ENCODE measurements at regions not wholly inside any gene's neighbourhood (a gene's known extent, or its start where the extent isn't known, plus 50 kb on each side); places are given as distances from the start of the nearest gene placed in this dataset.

DNA sequence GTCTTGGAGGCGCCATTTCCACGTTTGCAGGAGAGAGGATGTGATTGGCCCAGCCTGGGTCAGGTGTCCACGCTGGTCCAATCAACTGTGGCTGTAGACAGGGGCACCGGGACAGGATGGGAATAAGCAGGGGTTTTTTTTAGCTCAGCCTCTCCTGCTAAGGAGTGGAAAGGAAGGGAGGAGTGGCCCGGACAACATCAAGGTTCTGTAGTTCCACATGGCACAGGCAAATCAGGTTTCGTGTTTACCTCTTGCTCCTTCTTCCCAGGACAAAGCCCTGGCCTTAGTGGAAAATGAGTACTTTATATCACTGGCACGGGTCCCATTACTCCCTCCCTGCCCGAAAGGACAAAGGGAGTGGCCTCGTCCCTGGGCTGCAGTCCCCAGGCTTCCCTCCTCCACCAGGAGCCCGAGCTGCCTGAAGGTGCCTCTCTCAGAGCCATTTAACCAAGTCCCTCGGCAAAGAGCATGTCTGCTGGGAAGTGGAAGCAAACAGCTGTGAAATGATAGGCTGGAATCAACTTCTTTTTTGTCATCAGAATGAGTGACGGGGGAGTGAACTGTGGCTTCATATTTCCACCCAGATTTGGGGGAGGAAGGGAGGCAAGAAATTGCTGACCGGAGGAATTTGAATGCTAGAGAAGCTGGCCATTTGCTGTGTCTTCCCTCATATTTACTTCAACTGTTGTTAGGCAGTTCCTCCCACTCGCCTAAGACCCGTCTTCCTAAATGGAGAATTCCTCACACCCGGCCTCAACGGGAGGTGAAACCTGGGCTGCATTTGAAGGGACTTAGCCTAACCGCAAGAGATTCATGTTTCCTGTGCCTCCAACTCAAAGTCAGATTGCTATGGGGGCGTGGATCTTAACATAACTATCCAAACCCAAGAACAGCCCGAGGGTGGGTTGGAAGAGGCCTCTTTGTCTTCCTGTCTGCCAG is 84.9 kb upstream of the SLC44A3 start:
- no peak for DNase-seq

DNA sequence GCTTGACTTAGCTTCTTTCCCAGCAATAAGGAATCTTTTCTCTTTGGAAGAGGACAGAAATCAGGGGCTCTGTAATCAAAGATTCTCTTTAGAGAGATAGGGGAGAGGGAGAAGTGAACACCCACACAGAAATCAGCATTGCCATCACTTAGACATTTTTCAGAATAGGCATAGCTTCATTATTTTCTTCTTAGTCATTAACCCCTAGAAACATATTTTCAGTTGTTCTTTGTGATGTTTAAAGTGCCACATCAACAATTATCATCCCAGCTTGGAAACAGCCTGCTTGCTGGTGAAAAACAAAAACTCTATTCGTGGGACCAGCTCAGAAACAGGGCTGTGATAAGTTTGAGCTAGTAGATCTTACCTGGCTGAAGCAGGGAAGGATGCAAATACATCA is 88.3 kb upstream of the SLC44A3 start:
- DNase-seq, result no peak

DNA sequence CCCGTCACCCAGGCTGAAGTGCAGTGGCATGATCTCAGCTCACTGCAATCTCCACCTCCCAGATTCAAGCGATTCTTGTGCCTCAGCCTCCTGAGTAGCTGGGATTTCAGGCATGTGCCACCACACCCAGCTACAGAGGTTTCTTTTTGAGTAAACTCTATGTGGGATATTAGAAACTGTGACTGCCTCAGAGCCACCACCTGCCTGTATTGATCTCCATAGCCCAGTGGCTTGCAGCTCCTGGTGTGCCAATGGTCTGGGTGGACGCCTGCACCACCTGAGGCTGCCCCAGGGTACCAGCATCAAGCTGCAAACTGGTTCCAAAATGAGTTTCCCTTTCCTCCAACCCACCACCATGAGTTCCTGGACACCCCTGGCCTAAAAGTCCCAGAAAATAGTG is 89.7 kb upstream of the SLC44A3 start:
- DNase-seq, result no peak

DNA sequence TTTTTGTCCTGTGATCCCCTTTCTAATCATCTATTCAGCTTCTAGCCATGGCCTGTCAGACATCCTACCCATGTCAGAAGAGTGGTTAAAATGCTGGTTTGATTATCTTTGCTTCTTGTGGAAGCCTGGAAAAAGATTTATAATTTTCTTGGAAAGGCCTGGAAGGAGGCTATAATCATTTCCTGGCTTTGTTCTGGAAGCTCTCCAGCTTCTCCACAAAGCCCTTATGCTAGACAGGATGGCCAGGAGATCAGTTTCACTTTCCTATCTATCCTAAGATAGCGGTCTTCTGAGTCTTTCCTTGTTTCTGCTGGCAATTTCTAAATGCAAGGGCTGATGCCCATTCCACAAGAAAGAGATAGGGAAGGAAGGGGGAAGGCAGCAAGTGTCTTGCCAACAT is 90.9 kb upstream of the SLC44A3 start:
- no peak for DNase-seq

DNA sequence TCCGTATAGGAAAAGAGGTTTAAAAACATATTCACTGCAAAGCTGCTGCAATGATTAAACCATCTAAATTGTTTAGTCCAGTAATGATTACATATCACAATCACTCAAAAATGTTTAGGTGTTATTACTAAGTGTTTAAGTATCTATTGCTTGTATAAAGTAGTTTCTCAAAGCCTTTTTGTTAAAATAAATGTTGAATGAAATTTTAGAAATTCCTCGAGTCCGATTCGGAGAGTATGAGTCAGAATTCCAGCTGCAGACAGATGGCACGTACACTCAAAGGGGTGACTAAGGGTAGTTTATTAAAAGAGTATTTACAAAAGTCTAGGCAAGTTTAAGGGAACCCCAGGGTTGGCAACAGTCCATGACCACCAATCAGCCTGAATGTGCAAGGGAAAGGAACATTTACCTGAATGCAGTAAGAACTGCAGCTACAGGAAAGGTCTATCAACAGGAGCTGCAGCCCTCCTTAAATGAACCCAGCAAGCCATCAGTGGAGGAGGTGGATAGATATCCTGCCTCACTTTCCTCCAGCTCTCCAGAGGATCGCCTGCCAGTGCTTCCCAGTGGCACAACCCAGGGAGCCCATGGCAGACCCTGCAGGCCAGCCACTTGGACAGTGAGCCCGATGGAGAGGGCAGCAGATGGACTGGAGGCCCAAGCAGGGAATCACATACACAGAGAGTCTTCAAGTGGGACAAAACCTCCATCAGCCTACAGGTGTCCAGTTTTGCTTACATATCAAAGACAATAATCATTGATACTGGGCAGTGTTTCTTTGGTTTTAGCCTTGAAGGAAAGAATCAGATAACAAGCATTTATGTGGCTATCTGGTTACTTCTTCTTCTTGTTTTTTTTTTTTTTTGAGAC is 92.1 kb upstream of the SLC44A3 start:
- no peak for DNase-seq

DNA sequence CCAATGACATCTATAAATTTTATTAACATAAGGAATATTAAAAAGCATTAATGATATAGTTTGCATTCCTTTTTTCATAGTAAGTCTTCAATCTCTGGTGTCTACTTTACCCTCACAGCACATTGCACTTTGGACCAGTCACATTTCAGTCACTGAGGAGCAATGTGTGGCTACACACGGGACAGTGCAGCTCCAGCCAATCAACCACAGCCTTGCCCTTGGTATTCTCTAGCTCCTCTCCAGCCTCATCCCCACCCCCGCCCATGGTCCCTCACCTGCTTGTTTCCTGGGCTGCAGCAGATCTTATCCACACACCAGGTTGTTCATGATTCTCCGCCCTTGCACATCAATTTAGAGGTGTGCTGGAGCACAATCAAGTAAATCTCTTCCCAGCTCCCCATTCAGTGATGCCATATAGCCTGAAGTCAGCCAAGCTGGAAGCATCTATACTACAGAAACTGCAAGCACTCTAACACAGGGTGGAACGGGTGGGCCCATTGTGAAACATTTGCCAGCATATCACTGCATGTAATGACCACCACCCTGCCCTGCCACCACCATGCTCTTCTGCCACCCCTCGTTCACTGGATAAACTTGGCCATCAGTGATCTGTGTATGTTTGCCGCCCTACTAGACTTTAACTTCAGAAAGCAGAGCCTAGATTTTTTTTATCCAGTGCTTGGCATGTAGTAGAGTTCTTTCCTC is 93.0 kb upstream of the SLC44A3 start:
- no peak for DNase-seq

DNA sequence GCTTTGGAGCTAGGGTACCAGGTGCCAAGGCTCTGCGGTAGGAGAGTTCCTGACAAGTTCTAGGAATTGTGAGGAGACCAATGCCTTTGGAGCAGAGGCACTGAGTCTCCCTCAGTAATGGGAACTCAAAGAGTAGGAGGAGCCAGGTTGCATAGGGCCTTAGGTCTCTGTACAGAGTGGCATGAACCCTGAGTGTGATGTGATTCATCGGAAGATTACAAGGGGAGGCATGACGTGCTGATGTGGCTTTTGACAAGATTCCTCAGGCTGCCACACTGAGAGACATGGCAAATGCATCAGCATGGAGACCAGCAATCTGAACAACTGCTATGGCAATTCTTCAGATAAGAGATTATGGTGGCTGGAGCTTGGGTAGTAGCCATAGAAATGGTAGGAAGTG is 94.6 kb upstream of the SLC44A3 start:
- no peak for DNase-seq

DNA sequence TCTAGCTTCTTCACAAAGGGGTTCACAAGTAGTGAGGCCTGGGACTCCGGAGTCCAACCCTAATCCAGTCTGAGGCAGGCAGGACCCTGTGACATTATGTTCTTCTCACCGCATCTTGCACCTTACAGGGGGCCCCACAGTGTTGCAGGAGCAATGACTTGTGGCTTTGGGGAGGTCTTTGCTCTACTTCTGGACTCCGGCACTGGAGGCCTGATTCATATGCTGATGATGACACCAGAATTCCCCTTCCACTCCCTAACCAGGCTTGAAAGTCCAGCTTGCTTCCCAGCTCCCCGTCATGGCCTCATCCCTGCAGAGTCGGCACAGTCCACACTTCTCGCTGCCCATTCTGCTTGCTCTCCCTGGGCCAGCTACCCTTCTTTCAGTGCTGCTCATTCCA is 96.3 kb upstream of the SLC44A3 start:
- DNase-seq, result no peak

DNA sequence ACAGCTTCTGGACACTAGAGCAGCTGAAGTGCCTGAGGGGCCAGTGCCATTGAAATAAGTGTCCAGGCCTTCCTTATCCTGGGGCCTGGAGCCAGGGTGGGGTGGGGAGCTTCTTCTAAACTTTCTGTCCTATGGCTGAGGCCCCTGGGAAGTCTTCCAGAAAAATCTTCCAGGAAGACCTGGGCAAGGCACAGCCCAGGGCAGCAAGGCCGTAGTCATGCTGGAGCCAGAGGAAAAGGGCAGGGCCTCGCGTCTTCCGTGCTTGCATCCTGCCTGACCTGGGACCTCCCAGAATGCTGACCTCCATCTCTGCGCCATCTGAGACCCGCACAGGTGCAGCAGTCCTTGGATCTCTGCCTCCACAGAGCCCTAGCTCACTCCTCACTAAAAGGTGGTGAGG is 96.7 kb upstream of the SLC44A3 start:
- DNase-seq, result no peak

DNA sequence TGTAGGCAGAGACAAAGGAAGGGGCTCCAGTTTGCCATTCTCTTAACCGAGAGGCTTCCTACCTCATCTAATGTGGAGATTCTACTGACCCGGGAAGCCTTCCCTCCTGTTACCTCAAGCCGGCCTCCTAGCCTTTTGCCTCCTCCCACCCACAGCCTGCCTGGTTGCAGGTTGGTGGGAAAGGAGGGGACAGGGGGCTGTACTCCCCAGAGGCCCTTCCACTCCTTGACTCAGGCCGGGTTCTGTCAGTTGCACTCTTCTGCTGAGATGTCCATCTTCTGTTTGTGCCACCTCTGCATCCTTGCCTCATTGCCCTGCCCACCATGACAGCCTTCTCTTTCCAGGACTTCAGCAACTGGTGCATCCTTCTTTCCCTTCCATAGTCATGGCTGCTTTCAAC is 98.0 kb upstream of the SLC44A3 start:
- DNase-seq, result no peak

DNA sequence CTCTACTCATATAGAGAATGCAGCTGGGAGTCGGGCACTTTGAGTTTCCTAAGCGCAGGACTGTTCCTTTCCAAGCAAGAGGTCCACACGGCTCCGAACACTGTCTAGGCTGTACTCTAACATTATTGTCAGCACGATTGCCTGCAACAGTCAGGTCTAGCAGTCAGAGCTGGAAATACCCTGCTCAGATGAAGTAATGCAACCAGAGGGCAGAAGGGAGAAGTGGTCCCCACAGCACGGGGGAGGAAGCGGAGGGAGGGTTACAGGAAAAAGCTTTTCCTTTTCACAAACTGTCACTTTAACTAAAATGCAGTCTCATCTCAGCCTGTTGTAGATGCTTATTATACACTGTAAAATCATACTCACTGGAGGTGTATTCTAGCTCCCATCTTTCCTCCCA is 98.9 kb upstream of the SLC44A3 start:
- no peak for DNase-seq

DNA sequence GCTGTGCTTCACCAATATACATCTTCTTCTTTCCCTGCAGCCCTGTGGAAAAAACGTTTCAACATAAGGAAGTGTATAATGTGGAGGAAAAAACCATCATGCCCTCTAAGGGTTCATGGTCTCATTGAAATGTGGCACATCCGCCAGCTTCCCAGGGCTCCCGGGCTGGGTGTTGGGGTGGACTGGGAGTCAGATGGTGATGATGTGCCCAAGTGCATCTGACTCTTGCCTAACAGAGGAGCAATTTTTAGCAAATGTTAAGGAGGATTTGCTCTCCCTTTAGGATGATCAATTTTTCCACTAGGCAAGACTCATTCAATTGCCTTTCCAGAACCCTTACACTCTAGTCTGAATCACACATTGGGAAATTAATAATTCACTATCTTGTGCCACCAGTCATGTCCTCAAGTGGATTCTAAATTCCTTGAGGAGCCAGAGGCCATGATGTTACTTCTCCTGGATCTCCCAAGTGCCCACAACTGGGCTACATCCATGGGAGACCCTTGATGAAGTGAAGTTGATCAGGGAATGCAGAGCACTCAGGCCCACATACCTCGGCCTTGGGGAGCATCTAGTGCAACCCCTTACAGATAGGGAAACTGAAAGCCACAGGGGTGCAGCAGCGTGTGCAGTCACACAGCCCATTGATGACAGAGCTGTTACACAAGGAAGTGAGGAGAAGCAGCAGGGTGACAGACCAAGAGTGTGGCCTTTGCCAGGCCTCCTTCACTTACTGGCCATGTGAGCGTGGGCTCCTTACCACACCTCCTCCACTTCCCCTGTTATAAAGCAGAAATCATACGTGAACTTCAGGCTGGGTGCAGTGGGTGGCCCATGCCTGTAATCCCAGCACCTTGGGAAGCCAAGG is 100.0 kb upstream of the SLC44A3 start:
- DNase-seq, result no peak

DNA sequence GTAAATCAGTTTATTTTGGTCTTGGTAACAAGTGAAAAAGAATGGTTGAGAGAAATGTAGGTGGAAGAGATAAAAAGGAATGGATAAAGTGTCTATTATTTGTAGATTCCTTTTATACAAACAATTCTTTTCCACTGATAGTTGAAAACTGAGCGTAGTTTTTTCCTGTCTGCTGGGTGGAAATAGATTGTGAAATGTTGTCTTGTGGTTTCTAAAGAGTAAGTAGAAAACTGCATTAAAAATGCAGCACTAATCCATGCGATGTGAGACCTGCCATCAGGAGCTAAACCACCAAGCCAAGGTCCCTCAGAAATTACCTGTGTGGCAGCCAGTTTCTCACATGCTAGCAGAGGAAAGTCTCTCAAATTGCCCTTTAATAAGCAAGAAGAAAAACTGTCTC is 103.2 kb upstream of the SLC44A3 start:
- DNase-seq, result no peak

DNA sequence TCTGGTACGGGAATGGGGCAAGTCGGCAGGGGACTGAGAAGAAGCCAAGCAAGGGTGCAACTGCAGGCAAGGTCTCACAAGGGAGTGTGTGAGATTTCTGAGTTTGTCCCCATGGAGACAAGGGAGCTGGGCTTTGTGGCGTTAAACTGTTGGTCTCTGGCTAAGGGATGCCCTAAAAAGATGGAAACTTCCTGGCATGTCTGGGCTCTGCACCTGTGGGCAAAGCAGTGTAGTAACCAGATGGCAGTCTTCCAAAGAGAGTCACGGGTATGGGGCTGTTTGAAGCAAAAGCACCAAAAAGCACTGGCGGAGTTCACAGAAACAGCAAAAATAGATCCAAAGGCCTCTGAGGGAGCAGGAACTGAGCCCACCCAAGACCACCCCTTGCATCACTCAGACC is 104.8 kb upstream of the SLC44A3 start:
- DNase-seq, result no peak

DNA sequence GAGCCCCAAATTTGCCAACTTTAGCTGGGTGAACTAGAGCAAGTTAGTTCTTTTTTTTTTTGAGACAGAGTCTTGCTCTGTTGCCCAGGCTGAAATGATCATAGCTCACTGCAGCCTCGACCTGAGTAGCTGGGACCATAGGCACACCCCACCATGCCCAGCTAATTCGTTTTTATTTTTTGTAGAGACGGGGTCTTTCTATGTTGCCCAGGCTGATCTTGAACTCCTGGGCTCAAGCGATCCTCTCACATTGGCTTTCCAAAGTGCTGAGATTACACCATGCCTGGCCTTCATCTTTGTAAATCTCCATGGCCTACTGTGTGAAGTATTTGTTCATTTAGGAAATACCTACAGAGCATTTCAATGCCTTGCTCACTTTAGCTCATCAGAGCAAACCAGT is 105.6 kb upstream of the SLC44A3 start:
- no peak for DNase-seq

DNA sequence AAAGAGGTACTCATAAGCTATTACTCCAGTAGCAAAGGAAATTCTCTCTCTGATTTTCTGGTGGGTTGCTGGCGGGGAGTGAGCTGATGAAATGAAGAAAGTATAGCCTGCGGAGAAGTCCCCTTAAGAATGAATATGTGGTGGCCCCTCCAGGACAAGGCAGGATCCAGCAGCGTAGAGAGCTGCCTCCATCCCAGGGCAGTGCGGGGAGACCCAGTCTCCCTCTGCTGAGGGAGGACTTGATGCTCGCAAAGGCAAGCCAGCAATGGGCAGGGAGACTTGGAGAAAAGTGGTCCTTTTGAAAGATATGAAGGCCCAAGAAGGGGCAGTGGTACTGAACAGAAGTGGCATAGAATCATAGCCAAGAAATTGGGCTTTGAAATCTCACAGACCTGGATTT is 106.0 kb upstream of the SLC44A3 start:
- DNase-seq, result no peak

DNA sequence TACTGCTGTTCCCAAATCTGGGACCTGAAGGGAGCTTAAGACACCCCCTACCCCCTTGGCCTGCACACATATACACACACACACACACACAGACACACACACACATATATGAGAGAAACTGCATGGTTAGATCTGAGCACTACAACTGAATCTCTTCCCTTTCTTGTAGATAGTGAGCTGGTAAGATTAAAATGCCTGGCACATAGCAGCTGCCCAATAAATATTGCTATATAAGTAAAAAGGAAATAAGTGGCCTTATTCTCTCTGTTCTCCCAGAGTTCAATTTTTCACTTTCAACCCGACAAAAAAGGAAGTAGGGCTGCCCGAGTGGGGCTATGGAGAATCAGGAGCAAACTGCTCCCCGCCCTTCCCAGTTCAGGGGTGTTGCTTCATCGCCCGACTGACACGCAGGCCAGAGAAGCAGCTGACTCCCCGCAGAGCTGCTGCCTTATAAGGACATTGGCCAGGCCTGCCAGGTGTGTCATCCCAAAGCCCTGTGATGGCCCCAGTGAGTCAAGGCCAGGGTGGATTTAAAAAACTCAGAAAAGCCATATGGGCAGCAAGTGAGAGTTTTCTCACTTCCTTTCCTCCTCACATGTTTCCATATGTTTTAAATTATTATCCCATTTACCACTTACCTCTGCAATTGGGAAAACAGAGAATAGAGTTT is 106.5 kb upstream of the SLC44A3 start:
- peak; percentile 14 for DNase-seq

DNA sequence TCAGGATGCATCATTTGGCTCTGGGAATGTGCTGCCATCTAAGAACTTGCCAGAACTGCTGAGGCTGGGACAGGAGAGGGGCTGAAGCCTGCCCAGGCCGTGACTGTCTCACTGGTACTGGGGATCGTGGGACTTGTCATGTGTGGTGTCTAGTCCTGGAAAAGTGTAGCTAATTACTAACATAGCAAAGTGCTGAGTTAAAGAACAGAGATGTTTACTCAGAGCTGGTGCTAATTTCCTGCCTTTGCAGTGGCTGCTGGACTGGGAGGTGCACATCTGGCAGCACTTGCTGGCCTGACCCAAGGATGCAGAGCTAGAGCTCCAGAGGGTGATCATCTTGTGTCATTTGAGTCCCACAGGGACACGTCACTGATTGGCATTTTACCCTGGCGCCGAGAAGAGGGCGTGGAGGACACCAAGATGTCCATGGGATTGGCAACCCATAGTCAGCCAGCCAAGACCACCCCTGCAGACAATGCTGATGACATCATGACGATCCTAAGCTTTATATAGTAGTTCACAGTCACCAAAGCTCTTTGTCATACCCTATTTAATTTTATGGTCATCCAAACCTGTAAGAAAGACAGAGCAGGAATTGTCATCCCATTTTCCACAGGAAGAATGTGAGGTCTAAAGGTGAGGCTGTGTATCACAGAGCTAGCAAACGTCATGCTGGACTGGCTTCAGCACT is 110.1 kb upstream of the SLC44A3 start:
- no peak for DNase-seq

DNA sequence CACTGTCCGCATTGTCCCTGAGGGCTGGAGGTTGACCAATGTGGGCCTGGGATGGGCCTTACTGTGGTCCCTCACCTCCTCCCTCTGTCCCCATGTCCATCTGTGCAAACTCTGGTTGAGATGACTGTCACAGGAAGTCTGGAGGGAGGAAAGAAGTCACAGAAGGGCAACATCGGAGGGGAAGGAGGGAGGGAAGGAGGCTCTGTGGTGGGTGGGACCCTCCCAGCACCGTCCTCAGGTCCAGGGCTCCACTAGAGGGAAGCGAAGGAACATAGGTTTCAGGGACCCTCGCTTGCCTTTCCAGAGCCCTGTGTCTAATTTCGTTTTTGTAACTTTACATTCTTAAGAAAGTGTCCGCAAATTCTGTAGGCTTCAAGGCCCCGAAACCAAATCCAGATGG is 111.3 kb upstream of the SLC44A3 start:
- DNase-seq, result no peak

DNA sequence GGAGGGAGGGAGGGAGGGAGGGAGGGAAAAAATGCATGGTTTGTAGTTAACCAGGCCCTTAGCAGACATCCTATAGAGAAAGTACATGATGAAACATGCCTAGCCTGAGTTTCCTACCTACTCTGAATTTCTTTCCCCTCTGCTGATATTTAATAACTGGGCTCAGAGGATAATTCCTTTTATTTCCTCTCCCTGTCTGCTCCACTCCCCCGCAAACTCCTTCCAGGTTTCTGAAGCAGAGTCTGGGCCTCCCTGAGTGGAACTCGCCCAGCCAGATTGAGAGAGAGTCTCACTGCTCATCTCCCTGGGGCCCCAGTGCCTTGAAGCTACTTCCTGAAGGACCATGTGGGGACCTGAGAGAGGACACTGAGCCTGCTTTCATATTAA is 111.9 kb upstream of the SLC44A3 start:
- DNase-seq, result no peak

Measured in NCI-H2171 treated with DMSO at 0.1 percent for 48 hours (cell line).